NCI-H2029 (cell line): ENCODE measurements at regions not wholly inside any gene's neighbourhood (a gene's known extent, or its start where the extent isn't known, plus 50 kb on each side); places are given as distances from the start of the nearest gene placed in this dataset.
"Not testable (repeated sequence)": the region's sequence is repeated elsewhere in the genome, so short reads cannot be mapped to it uniquely, and the experiment has no call there.

Experiments
- DNase-seq: peaks from one replicate; lab custom pipeline; 2025; lab: John Stamatoyannopoulos, UW

DNA sequence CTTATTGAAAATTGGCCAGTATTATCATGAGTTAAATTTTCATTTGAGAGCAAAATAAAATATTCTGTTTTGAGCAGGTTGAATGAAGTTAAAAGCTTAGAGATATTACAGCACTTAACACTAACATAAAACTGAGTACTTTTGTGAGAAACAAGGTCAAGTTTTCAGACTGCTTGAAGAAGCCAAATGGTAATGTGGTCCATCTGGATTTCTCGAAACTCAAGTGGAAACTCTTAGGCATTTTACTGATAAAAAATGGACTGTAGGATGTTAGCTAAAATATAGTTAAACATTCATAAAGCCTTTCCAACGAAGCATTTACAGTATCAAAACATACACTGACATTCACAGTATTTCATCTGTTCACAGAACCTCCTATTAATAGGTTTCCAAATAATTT lies 528.1 kb upstream of the SEMA3D start:
- DNase-seq, result no peak

DNA sequence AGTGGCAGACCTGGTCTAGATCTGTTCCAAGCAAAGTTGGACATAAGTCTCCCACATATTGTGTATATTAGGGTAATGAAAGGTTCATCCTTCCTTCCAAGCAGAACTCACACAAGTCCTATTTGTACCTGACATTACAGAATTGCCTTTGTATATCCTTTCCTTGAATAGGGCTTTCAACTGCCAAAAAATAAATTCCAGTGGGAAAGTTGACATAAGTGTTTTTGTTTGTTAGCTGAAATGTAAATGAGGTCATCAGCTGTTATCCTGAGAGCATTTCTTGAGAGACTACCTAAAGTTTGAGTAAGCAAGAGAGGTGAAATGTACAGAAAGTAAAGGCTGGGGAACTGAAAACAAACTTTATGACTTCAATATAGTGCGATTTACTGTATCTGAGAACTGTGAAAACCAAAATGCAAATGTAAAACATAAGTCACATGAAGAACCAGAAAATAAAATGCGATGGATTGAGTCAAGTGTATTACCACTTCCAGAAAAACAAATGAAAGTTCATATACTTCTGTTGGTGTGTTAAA lies 527.3 kb upstream of the SEMA3D start:
- no peak for DNase-seq

DNA sequence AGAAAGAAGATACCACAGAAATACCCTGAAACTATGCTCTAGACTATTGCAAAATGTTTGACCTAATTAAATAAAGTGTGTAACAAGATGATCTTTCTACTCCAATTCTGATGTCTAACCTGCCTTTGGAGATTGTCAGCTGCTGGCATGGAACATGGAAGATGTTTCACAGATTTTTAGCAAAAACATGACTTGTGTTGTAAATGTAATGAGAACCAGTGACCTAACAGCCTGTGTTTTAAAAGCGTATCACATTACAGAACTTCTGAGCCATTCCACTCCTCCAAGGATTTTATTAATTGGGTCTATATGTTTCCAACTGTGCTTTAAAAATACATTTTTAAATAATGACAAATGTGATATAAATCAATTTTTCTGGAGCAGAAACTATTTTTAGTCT lies 526.3 kb upstream of the SEMA3D start:
- DNase-seq, result no peak

DNA sequence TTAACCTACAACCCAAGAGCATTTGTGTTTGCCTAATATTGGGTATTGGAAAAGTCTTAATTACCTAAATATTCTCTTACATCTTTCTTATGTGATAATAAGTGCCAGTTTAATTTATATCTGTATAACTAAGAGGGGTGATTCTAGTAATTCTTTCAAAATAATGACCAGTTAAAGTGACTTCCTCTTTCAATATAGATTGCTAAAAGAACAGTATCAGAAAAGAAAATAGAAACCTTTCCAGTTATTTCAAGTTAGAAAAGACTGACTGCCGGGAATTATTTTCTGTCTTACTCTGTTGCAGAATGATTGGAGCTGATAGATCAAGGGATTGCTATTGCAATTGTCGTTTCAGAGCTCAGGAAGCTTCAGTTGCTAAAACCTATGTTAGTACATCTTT lies 525.0 kb upstream of the SEMA3D start:
- no peak for DNase-seq

- no peak for DNase-seq
Measured at GRCh38 chr7:85710960-85711359, 524.1 kb upstream of the SEMA3D start.

- DNase-seq, result no peak
Measured at GRCh38 chr7:85708221-85708620, 521.4 kb upstream of the SEMA3D start.

DNA sequence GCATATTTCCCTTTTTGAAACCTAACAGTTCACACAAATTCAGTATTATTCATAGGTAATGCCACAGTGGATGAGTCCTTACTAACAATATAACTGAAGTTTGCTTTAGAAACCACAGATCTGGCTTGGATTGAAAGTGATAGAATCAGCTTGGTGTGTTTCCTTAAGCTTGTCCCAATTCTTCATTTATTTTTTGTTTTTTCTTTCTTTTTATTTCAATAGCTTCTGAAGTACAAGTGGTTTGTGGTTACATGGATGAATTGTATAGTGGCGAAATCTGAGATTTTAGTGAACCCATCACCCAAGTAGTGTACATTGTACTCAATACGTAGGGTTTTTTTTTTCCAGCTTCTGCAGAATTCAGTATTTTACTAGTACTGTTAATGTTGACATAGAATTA lies 518.2 kb upstream of the SEMA3D start:
- DNase-seq, result no peak

DNA sequence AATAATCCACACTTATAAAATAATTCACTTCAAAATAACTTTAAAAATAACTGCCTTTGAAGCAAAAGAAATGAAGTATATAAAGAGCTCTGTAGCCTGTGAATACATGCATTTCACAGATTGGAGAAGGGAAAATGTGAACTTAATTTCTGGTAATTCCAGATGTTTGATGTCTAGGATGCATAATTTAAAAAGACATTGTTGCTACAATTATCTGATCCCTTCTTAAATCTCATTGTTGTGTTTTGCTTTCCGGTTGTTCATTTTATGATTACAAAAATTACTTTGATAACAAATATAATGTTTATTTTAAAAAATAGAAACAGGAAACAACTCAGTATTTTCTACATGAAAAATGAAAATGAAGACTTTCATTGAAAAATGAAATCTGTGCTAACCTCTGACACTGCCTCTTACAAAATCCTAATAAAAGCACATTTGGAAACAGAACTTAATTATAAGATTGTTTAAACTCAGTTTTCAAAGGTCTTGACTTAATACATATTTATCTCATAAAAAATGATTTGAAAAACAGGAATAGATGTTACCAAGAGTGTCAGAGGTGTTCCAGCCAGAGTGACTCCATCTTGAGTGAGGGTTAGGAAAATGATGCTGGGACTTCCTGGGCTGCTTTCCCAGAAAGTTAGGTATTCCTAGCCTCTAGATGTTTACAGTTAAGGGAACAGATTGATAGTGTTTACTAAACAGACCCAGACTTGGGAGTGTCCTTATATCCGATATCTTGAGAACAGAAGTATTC lies 516.6 kb upstream of the SEMA3D start:
- no peak for DNase-seq

- DNase-seq, result no peak
Measured at GRCh38 chr7:85702348-85702747, 515.5 kb upstream of the SEMA3D start.

DNA sequence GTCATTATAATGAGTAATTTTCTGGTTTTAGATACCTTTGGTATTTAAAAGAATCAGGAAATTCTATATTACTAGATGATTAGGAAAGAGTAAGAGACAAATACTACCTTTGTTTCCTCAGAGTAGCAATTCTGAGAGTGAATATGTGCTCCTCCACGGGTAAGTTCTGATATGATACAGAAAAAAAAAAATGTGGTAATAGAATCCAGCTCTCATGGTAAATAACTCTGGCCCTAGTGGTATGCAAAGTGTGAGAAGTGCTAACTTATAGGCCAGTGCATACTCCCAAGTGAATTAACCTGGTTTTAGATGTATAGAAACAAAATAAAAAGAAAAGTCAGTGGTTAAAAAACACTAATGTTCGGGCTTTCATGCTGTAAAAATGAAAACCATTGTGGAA lies 512.6 kb upstream of the SEMA3D start:
- DNase-seq, result no peak

GRCh38 chr7:85695533-85695932 lies 508.7 kb upstream of the SEMA3D start:
- no peak for DNase-seq

GRCh38 chr7:85695041-85695440 lies 508.2 kb upstream of the SEMA3D start:
- no peak for DNase-seq

DNA sequence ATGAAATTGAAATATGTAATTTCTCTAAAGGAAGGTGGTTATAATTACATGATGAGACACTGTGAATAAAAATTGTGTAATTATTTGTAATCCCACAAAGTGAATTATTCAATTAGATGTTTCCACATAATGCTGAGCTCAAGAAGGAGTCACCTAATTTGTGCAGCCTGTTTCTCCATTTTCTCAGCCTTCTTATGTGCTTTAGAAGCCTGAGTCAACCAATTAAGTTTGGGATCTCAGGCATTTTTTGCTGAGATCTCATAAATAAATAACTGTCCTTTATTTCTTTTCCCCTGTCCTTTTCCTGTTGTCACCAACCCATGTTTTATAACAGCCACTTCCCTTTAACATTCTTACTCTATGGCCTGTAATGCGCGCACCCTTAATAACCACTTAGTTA lies 506.5 kb upstream of the SEMA3D start:
- no peak for DNase-seq

- no peak for DNase-seq
Measured at GRCh38 chr7:85688712-85689111, 501.9 kb upstream of the SEMA3D start.

- DNase-seq, result no peak
Measured at GRCh38 chr7:85686401-85687181, 499.7 kb upstream of the SEMA3D start.

DNA sequence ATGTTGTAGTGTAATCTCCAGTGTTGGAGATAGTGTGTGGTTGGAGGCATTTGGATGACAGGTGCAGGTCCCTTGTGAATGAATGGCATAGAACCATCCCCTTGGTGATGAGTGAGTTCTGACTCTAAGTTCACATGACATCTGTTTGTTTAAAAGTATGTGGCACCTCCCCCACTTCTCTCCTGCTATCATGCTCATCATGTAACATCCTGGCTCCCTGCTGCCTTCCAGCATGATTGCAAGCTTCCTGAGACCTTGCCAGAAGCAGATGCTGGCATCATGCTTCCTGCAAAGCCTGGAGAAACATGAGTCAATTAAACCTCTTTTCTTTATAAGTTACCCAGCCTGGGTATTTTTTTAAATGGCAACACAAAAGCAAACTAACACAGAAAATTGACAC lies 499.0 kb upstream of the SEMA3D start:
- no peak for DNase-seq

GRCh38 chr7:85682833-85683620 lies 496.2 kb upstream of the SEMA3D start:
- DNase-seq, result no peak

DNA sequence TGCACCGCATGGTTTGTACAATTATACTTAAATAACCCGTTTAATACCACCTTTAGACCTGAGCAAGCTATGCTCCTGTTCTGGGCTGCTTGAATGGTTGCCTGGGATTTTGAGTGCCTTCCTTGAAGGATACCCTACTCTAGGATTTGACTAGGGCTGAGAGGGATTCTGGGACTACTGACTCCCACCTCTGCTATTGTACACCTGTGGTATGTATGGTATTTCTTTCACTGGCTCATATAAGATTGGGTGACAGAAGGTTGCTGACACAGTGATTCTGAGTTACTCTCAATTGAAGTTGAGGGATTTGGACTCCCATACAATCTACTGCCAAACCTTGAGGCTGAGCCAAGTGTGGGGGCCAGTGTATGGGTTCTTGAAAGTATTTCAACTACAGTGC lies 494.4 kb upstream of the SEMA3D start:
- no peak for DNase-seq

DNA sequence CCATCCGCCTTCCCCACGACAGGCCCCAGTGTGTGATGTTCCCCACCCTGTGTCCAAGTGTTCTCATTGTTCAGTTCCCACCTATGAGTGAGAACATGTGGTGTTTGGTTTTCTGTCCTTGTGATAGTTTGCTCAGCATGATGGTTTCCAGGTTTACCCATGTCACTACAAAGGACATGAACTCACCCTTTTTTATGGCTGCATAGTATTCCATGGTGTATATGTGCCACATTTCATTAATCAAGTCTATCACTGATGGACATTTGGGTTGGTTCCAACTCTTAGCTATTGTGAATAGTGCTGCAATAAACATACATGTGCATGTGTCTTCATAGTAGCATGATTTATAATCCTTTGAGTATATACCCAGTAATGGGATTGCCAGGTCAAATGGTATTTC lies 488.2 kb upstream of the SEMA3D start:
- not testable (repeated sequence) for DNase-seq

DNA sequence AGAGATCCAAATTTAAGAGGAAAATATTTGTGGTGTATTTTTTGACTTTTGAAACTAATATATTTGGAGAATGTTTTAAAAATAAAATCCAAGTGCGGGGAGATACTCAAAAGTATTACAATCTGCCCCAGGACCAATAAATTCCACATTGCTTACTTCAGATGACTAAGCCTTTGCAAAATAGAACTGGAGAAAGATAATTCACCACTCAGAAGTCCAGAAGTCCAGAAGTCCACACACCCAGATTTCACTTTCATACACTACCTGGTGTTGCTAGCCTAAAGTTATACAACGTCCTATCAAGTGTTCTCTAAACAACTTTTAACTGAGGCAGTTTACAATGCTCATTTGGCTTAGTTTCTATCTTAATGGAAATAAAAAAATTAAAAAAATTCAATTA lies 487.0 kb upstream of the SEMA3D start:
- DNase-seq, result no peak

DNA sequence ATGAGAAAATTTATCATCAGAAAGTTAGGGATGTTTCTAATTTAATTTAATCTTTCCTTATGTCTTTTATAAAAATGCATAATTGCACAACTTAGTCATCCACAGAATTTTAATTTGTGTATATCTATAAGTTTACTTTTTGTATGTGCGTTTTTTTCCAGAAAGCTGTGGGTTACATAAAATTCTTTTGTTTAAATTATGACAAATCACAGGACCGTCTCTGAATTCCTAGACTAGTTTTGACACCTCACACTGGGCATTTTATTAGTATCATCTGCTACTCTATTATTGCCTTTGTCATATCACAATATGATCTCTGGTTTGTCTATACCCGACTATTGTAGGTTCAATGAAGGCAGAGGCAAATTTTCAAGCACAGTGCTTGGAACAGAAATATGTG lies 482.4 kb upstream of the SEMA3D start:
- no peak for DNase-seq

DNA sequence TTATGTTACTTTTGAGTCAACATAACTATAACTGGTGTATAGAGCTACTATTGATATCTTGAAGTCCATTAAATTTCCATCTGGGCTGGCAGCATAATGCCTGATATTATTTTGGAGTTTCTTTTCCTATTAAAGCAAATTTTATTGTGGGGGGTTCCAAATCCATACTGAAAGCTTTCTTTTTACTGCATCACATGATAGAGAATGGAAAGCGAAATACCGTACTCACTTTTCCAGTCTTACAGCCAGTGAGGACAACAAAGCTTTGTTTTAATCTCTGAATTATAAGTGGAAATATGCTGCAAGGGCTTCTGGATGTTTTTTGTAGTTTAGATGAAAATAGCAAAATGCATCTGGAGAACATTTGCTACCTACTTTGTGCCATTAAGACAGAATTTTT lies 477.5 kb upstream of the SEMA3D start:
- DNase-seq, result no peak

DNA sequence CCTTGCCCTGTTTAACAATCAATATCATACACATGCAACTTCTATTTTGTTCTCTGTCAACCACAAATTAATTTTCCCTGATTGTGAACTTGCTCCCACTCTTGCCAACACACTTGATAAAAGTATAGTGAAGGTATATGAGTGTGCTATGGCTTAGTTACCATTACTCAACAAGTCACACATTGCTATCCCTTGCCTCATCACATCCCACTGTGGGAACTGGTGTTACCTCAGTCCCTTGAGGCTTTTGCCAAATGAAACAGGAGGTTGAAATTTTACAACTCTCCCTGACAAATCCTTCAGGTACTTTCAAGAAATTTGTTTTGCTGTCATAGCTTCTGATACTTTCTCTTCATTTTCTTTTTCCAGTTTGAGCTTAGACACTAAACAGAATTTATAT lies 472.5 kb upstream of the SEMA3D start:
- DNase-seq, result no peak
